HEK293 (cell line): ENCODE measurements at regions not wholly inside any gene's neighbourhood (a gene's known extent, or its start where the extent isn't known, plus 50 kb on each side); places are given as distances from the start of the nearest gene placed in this dataset.

Experiments used
- CTCF ChIA-PET: fragments of 350-600 bp; formaldehyde crosslinking; extraction: SDS; loops from one replicate; lab custom pipeline; 2021; ENCODE audit warnings: antibody characterized with exemption; lab: Yijun Ruan, JAX
- POLR2A ChIA-PET: fragments of 300-600 bp; formaldehyde crosslinking; extraction: SDS; loops from one replicate; lab custom pipeline; 2020; ENCODE audit warnings: antibody characterized with exemption, inconsistent platforms; lab: Yijun Ruan, JAX
- H3K27ac ChIP-seq: fragments of 200-500 bp; sonication (Bioruptor generic); 2 replicates; pipeline ENCODE4 v1.5.1; 2014; ENCODE audit warnings: low read depth, low read length, control low read depth, inconsistent platforms; ENCODE audit errors: extremely low read depth
- H3K36me3 ChIP-seq, 2 experiments: fragments of 200-500 bp in 1 of 2; sonication (Bioruptor generic) in 1 of 2; 1 replicate in 1 of 2; 2 replicates in 1 of 2; pipeline ENCODE4 v1.5.1; 2014 to 2017; ENCODE audit warnings: inconsistent platforms in 2 of 2, low read length in 2 of 2; ENCODE audit not compliant: control insufficient read depth in 2 of 2, insufficient read depth in 1 of 2
- H3K4me1 ChIP-seq: fragments of 200-500 bp; sonication (Bioruptor generic); 2 replicates; pipeline ENCODE4 v1.5.1; 2014; ENCODE audit warnings: mild to moderate bottlenecking, low read length, inconsistent platforms; ENCODE audit not compliant: control insufficient read depth, insufficient read depth
- H3K4me3 ChIP-seq: 2 replicates; pipeline ENCODE4 v1.5.1; 2011; ENCODE audit warnings: low read depth, mild to moderate bottlenecking, control low read depth, low read length, moderate library complexity
- H3K9me3 ChIP-seq: fragments of 200-500 bp; sonication (Bioruptor generic); 2 replicates; pipeline ENCODE4 v1.5.1; 2014; ENCODE audit warnings: low read depth, low read length, inconsistent platforms; ENCODE audit not compliant: control insufficient read depth, insufficient read depth
- KLF1 ChIP-seq: fragments of 450-650 bp; formaldehyde crosslinking; IDR thresholded peaks from 2 replicates; pipeline ENCODE4 v1.5.1; 2016; ENCODE audit warnings: missing biosample characterization, missing genetic modification characterization
- MEIS1 ChIP-seq: sonication (generic); formaldehyde crosslinking; IDR thresholded peaks from 2 replicates; pipeline ENCODE4 v1.8.1; 2022; ENCODE audit warnings: missing genetic modification reagents, mild to moderate bottlenecking, borderline replicate concordance
- MZF1 ChIP-seq: fragments of 450-650 bp; formaldehyde crosslinking; IDR thresholded peaks from 2 replicates; pipeline ENCODE4 v1.5.1; 2017; ENCODE audit warnings: missing biosample characterization, missing genetic modification characterization, borderline replicate concordance
- OVOL3 ChIP-seq: fragments of 450-650 bp; formaldehyde crosslinking; IDR thresholded peaks from 2 replicates; pipeline ENCODE4 v1.5.1; 2016; ENCODE audit warnings: missing biosample characterization, missing genetic modification characterization
- PRDM1 ChIP-seq: fragments of 450-650 bp; formaldehyde crosslinking; IDR thresholded peaks from 2 replicates; pipeline ENCODE4; 2016; ENCODE audit warnings: missing biosample characterization, missing genetic modification characterization
- RBAK ChIP-seq: fragments of 450-650 bp; formaldehyde crosslinking; IDR thresholded peaks from 2 replicates; pipeline ENCODE4 v1.5.1; 2016; ENCODE audit warnings: missing biosample characterization, missing genetic modification characterization
- REPIN1 ChIP-seq: fragments of 450-650 bp; formaldehyde crosslinking; IDR thresholded peaks from 2 replicates; pipeline ENCODE4 v1.5.1; 2017; ENCODE audit warnings: missing biosample characterization, missing genetic modification characterization, low read depth
- SP3 ChIP-seq: fragments of 450-650 bp; formaldehyde crosslinking; IDR thresholded peaks from 2 replicates; pipeline ENCODE4 v1.5.1; 2016; ENCODE audit warnings: missing biosample characterization, missing genetic modification characterization
- YY1 ChIP-seq: fragments of 450-650 bp; formaldehyde crosslinking; IDR thresholded peaks from 2 replicates; pipeline ENCODE4 v1.5.1; 2018; ENCODE audit warnings: missing biosample characterization, missing genetic modification characterization
- YY2 ChIP-seq: fragments of 450-650 bp; formaldehyde crosslinking; IDR thresholded peaks from 2 replicates; pipeline ENCODE4 v1.5.1; 2016; ENCODE audit warnings: missing biosample characterization, missing genetic modification characterization
- ZBTB17 ChIP-seq: fragments of 450-650 bp; formaldehyde crosslinking; IDR thresholded peaks from 2 replicates; pipeline ENCODE4 v1.5.1; 2016; ENCODE audit warnings: missing biosample characterization, missing genetic modification characterization
- ZBTB8A ChIP-seq: fragments of 450-650 bp; formaldehyde crosslinking; IDR thresholded peaks from 2 replicates; pipeline ENCODE4 v1.5.1; 2016; ENCODE audit warnings: missing biosample characterization, missing genetic modification characterization
- ZNF140 ChIP-seq: fragments of 450-650 bp; formaldehyde crosslinking; IDR thresholded peaks from 2 replicates; pipeline ENCODE4 v1.5.1; 2016; ENCODE audit warnings: missing biosample characterization, missing genetic modification characterization
- ZNF169 ChIP-seq: fragments of 450-650 bp; formaldehyde crosslinking; IDR thresholded peaks from 2 replicates; pipeline ENCODE4 v1.5.1; 2016; ENCODE audit warnings: missing biosample characterization, missing genetic modification characterization
- ZNF24 ChIP-seq: fragments of 450-650 bp; formaldehyde crosslinking; IDR thresholded peaks from 2 replicates; pipeline ENCODE4 v1.5.1; 2016; ENCODE audit warnings: missing biosample characterization, missing genetic modification characterization
- ZNF37A ChIP-seq: fragments of 450-650 bp; IDR thresholded peaks from 2 replicates; pipeline ENCODE4 v1.5.1; 2018; ENCODE audit warnings: missing biosample characterization, missing genetic modification characterization
- ZNF514 ChIP-seq: fragments of 450-650 bp; formaldehyde crosslinking; IDR thresholded peaks from 2 replicates; pipeline ENCODE4 v1.5.1; 2016; ENCODE audit warnings: missing biosample characterization, missing genetic modification characterization
- ZNF529 ChIP-seq: fragments of 450-650 bp; formaldehyde crosslinking; IDR thresholded peaks from 2 replicates; pipeline ENCODE4 v1.5.1; 2017; ENCODE audit warnings: missing genetic modification characterization, missing biosample characterization; ENCODE audit not compliant: insufficient replicate concordance
- ZNF555 ChIP-seq: fragments of 450-650 bp; formaldehyde crosslinking; conservative IDR thresholded peaks from 2 replicates; pipeline ENCODE4 v1.5.1; 2017; ENCODE audit warnings: missing biosample characterization, mild to moderate bottlenecking, missing genetic modification characterization, inconsistent platforms
- ZNF571 ChIP-seq: fragments of 450-650 bp; formaldehyde crosslinking; IDR thresholded peaks from 2 replicates; pipeline ENCODE4 v1.5.0; 2017; ENCODE audit warnings: missing biosample characterization, missing genetic modification characterization
- ZNF623 ChIP-seq: fragments of 450-650 bp; formaldehyde crosslinking; IDR thresholded peaks from 2 replicates; pipeline ENCODE4 v1.5.1; 2016; ENCODE audit warnings: missing biosample characterization, missing genetic modification characterization
- ZNF654 ChIP-seq: fragments of 450-650 bp; formaldehyde crosslinking; IDR thresholded peaks from 2 replicates; pipeline ENCODE4 v1.5.1; 2016; ENCODE audit warnings: low read depth, missing biosample characterization, missing genetic modification characterization
- ZNF777 ChIP-seq: fragments of 450-650 bp; formaldehyde crosslinking; IDR thresholded peaks from 2 replicates; pipeline ENCODE4 v1.5.1; 2017; ENCODE audit warnings: missing biosample characterization, missing genetic modification characterization, borderline replicate concordance
- ZNF837 ChIP-seq: fragments of 450-650 bp; formaldehyde crosslinking; IDR thresholded peaks from 2 replicates; pipeline ENCODE4 v1.5.1; 2016; ENCODE audit warnings: missing biosample characterization, missing genetic modification characterization
- ZSCAN30 ChIP-seq: fragments of 450-650 bp; IDR thresholded peaks from 2 replicates; pipeline ENCODE4 v1.5.1; 2018; ENCODE audit warnings: missing biosample characterization, mild to moderate bottlenecking, missing genetic modification characterization, moderate library complexity
- TF ChIP-seq, protein P1 (sequence below): fragments of 450-650 bp; formaldehyde crosslinking; IDR thresholded peaks from 2 replicates; pipeline ENCODE4 v1.5.1; 2016; ENCODE audit warnings: missing biosample characterization, missing genetic modification characterization
- TF ChIP-seq, protein P2 (sequence below): fragments of 450-650 bp; formaldehyde crosslinking; IDR thresholded peaks from 2 replicates; pipeline ENCODE4 v1.5.1; 2016; ENCODE audit warnings: missing biosample characterization, missing genetic modification characterization
- TF ChIP-seq, protein P3 (sequence below): fragments of 450-650 bp; formaldehyde crosslinking; IDR thresholded peaks from 2 replicates; pipeline ENCODE4 v1.5.1; 2016; ENCODE audit warnings: missing biosample characterization, missing genetic modification characterization
- TF ChIP-seq, protein P4 (sequence below): fragments of 450-650 bp; formaldehyde crosslinking; IDR thresholded peaks from 2 replicates; pipeline ENCODE4 v1.5.1; 2016; ENCODE audit warnings: missing biosample characterization, missing genetic modification characterization, low read depth

DNA sequence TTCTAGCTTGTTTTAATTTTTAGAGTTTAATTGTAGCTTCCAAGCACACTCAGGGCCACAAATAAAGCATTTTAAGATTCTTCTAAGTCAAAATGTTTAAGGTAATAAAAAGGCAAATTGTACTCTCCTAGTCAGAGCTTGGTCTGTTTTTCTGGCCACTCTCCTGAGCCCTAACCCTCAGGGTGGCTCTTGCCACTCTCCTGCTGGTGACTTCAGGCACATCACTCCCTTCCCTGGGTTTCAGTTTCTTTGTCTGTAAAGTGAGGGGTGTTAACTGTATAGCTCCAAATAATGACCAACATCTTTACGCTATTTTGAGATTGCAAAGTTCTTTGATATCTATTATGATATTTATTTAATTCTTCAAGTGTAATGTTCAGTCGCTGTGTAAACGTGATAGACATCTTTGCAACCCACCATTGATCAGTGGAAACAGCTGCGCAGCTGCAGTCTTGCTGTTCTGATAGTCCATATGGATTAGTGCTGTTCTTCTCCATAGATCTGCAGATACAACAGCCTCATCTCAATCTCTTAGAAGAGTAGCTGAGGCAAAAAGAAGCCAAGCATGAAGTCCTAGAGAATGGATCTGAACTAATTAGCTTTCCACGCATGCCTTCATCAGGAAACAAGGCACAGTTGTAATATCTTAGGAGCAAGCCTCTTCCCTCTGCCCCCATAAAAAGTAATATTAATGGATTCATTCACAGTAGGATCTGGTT lies 189.9 kb downstream of the PLPP4 start (continued):
- TF ChIP-seq, protein P1, sequence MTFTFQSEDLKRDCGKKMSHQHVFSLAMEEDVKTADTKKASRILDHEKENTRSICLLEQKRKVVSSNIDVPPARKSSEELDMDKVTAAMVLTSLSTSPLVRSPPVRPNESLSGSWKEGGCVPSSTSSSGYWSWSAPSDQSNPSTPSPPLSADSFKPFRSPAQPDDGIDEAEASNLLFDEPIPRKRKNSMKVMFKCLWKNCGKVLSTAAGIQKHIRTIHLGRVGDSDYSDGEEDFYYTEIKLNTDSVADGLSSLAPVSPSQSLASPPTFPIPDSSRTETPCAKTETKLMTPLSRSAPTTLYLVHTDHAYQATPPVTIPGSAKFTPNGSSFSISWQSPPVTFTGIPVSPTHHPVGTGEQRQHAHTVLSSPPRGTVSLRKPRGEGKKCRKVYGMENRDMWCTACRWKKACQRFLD = no peak
- TF ChIP-seq ZNF24 (no peak), ZNF529 (tag by site-specific recombination) (no peak), MEIS1 (no peak), ZNF837 (no peak), ZBTB8A (tag by site-specific recombination) (no peak), RBAK (no peak), YY2 (tag by site-specific recombination) (no peak), YY1 (tag by site-specific recombination) (no peak), OVOL3 (tag by site-specific recombination) (no peak), REPIN1 (tag by site-specific recombination) (no peak), ZNF571 (no peak), PRDM1 (tag by site-specific recombination) (no peak), ZNF169 (tag by site-specific recombination) (no peak)
- TF ChIP-seq, protein P2, sequence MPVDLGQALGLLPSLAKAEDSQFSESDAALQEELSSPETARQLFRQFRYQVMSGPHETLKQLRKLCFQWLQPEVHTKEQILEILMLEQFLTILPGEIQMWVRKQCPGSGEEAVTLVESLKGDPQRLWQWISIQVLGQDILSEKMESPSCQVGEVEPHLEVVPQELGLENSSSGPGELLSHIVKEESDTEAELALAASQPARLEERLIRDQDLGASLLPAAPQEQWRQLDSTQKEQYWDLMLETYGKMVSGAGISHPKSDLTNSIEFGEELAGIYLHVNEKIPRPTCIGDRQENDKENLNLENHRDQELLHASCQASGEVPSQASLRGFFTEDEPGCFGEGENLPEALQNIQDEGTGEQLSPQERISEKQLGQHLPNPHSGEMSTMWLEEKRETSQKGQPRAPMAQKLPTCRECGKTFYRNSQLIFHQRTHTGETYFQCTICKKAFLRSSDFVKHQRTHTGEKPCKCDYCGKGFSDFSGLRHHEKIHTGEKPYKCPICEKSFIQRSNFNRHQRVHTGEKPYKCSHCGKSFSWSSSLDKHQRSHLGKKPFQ (tag by site-specific recombination) = no peak
- TF ChIP-seq, all 188 proteins: peak for 0

DNA sequence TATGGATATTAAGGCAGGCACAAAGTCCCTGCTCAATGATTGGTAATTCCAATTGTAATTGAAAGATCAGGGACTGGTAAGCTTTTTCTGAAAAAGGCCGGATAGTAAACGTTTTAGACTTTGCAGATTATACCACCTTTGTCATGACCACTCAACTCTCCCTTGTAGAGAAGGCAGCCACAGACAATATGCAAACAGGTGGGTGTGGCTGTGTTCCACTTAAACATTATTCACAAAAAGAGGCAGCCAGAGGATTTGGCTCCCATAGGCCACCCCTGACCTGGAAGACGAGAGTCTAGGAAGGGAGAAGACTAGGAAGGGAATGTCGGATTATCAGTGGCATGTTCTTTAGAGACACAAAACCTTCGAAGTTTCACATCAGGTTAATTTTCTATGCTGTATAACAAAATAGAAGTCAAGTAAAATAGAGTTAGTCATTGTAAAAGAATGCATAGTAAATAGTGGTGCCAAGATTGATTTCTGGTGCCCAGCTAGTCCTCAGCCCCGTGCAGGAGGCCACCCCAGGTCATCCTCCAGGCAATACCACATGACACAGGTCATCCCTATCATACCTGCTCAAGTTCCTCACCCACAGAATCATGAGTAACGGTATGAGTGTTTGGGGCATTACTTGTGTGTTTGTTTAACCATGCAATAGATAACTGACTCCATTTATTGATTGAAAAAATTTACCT lies 193.8 kb downstream of the PLPP4 start:
- H3K36me3 ChIP-seq = no peaks in the 10 kb centered on the region
- no peaks in the 10 kb centered on the region for H3K9me3 ChIP-seq
- no peaks in the 10 kb centered on the region for H3K4me1 ChIP-seq
- CTCF ChIA-PET = interaction anchor here (0.6 to 1.3 kb wide), 3 partner anchors 15 to 337 kb away, joined by 3 to 8 read pairs (median 3); no protein-coding TSS in a partner anchor
- H3K27ac ChIP-seq = no peak overlapping the region
- TF ChIP-seq KLF1 = no peak
- no peak for TF ChIP-seq ZNF555 (tag by site-specific recombination)
- TF ChIP-seq ZNF140 = no peak
- TF ChIP-seq ZSCAN30 = no peak
- no peak for TF ChIP-seq ZNF514 (tag by site-specific recombination)
- no peak for TF ChIP-seq MZF1 (tag by site-specific recombination)
- TF ChIP-seq SP3 (tag by site-specific recombination) = no peak
- TF ChIP-seq ZNF623 = no peak
- no peak for TF ChIP-seq ZNF654
- TF ChIP-seq ZBTB17 (tag by site-specific recombination) = no peak
- TF ChIP-seq, protein P3, sequence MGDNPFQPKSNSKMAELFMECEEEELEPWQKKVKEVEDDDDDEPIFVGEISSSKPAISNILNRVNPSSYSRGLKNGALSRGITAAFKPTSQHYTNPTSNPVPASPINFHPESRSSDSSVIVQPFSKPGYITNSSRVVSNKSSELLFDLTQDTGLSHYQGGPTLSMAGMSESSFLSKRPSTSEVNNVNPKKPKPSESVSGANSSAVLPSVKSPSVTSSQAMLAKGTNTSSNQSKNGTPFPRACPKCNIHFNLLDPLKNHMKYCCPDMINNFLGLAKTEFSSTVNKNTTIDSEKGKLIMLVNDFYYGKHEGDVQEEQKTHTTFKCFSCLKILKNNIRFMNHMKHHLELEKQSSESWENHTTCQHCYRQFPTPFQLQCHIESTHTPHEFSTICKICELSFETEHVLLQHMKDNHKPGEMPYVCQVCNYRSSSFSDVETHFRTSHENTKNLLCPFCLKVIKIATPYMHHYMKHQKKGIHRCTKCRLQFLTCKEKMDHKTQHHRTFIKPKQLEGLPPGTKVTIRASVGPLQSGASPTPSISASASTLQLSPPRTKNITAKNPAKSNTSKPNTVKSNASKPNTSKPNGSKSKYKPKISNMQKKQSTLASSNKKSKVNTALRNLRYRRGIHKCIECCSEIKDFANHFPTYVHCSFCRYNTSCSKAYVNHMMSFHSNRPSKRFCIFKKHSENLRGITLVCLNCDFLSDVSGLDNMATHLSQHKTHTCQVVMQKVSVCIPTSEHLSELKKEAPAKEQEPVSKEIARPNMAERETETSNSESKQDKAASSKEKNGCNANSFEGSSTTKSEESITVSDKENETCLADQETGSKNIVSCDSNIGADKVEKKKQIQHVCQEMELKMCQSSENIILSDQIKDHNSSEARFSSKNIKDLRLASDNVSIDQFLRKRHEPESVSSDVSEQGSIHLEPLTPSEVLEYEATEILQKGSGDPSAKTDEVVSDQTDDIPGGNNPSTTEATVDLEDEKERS (tag by site-specific recombination) = no peak
- TF ChIP-seq ZNF37A (tag by site-specific recombination) = no peak
- TF ChIP-seq ZNF777 (tag by site-specific recombination) = no peak
- TF ChIP-seq, protein P4, sequence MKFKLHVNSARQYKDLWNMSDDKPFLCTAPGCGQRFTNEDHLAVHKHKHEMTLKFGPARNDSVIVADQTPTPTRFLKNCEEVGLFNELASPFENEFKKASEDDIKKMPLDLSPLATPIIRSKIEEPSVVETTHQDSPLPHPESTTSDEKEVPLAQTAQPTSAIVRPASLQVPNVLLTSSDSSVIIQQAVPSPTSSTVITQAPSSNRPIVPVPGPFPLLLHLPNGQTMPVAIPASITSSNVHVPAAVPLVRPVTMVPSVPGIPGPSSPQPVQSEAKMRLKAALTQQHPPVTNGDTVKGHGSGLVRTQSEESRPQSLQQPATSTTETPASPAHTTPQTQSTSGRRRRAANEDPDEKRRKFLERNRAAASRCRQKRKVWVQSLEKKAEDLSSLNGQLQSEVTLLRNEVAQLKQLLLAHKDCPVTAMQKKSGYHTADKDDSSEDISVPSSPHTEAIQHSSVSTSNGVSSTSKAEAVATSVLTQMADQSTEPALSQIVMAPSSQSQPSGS (tag by site-specific recombination) = no peak
- H3K4me3 ChIP-seq = no peak overlapping the region
- POLR2A ChIA-PET = no interaction called here
